NCI-H146 treated with DMSO at 0.1 percent for 48 hours (cell line): ENCODE measurements at regions not wholly inside any gene's neighbourhood (a gene's known extent, or its start where the extent isn't known, plus 50 kb on each side); places are given as distances from the start of the nearest gene placed in this dataset.

ENCODE experiments used
- DNase-seq: peaks from one replicate; lab custom pipeline; 2025; ENCODE audit not compliant: unreplicated experiment; lab: John Stamatoyannopoulos, UW

GRCh38 chr17:77535435-77535834 lies 394.7 kb downstream of the SEC14L1 start:
- no peak for DNase-seq

GRCh38 chr17:77535892-77536291 lies 395.1 kb downstream of the SEC14L1 start:
- no peak for DNase-seq

GRCh38 chr17:77537566-77537965 lies 396.8 kb downstream of the SEC14L1 start:
- no peak for DNase-seq

- DNase-seq: no peak
Observed at GRCh38 chr17:77540531-77540930, 399.8 kb downstream of the SEC14L1 start.

GRCh38 chr17:77540975-77541374 lies 400.2 kb downstream of the SEC14L1 start:
- DNase-seq: no peak

- DNase-seq: no peak
Observed at GRCh38 chr17:77542011-77542410, 401.2 kb downstream of the SEC14L1 start.

GRCh38 chr17:77542551-77543490 lies 402.1 kb downstream of the SEC14L1 start:
- DNase-seq: peak; percentile 88

GRCh38 chr17:77543801-77544200 lies 403.0 kb downstream of the SEC14L1 start:
- no peak for DNase-seq

GRCh38 chr17:77544347-77545110 lies 403.8 kb downstream of the SEC14L1 start:
- no peak for DNase-seq

- DNase-seq: no peak
Observed at GRCh38 chr17:77546772-77547241, 406.0 kb downstream of the SEC14L1 start.

GRCh38 chr17:77548967-77549366 lies 408.2 kb downstream of the SEC14L1 start:
- no peak for DNase-seq

GRCh38 chr17:77549726-77550366 lies 408.7 kb upstream of the TNRC6C start:
- no peak for DNase-seq

- no peak for DNase-seq
Observed at GRCh38 chr17:77553459-77554066, 404.9 kb upstream of the TNRC6C start.

- DNase-seq: no peak
Observed at GRCh38 chr17:77555121-77555591, 403.3 kb upstream of the TNRC6C start.

GRCh38 chr17:77555741-77556291 lies 402.7 kb upstream of the TNRC6C start:
- peak; percentile 3 for DNase-seq

- no peak for DNase-seq
Observed at GRCh38 chr17:77556383-77557061, 402.0 kb upstream of the TNRC6C start.

GRCh38 chr17:77558846-77559626 lies 399.5 kb upstream of the TNRC6C start:
- no peak for DNase-seq

GRCh38 chr17:77560381-77560780 lies 398.1 kb upstream of the TNRC6C start:
- DNase-seq: no peak

GRCh38 chr17:77560841-77561240 lies 397.7 kb upstream of the TNRC6C start:
- no peak for DNase-seq
